Liver (tissue), 3 donors: ENCODE measurements at regions not wholly inside any gene's neighbourhood (a gene's known extent, or its start where the extent isn't known, plus 50 kb on each side); places are given as distances from the start of the nearest gene placed in this dataset.

Experiments used
- ATF3 ChIP-seq: IDR thresholded peaks from 2 replicates; pipeline ENCODE4 v1.6.1; 2016; ENCODE audit warnings: antibody characterized with exemption
- CTCF ChIP-seq: fragments of 150-350 bp; IDR thresholded peaks from 2 replicates; pipeline ENCODE4 v1.5.1; 2017; ENCODE audit warnings: improper control_type of control experiment, low read depth, low read length; ENCODE audit not compliant: missing input control
- GABPA ChIP-seq, 2 donors: IDR thresholded peaks in 1 of 2; conservative IDR thresholded peaks in 1 of 2; 2 replicates each; pipeline ENCODE4 v1.6.1; 2016; ENCODE audit warnings: antibody characterized with exemption in 2 of 2, mild to moderate bottlenecking in 1 of 2, moderate library complexity in 1 of 2
- RAD21 ChIP-seq, 2 donors: IDR thresholded peaks; 2 replicates each; pipeline ENCODE4 v1.6.1; 2016; ENCODE audit warnings: antibody characterized with exemption in 2 of 2, mild to moderate bottlenecking in 2 of 2
- RXRA ChIP-seq, 2 donors: IDR thresholded peaks; 2 replicates each; pipeline ENCODE4 v1.6.1; 2017 to 2018; ENCODE audit warnings: antibody characterized with exemption in 2 of 2, mild to moderate bottlenecking in 1 of 2
- SP1 ChIP-seq: IDR thresholded peaks from 2 replicates; pipeline ENCODE4 v1.6.1; 2018; ENCODE audit warnings: antibody characterized with exemption, mild to moderate bottlenecking
- TAF1 ChIP-seq: conservative IDR thresholded peaks from 2 replicates; pipeline ENCODE4 v1.6.1; 2016; ENCODE audit warnings: antibody characterized with exemption, mild to moderate bottlenecking
- YY1 ChIP-seq: IDR thresholded peaks from 2 replicates; pipeline ENCODE4 v1.6.1; 2016; ENCODE audit warnings: antibody characterized with exemption, mild to moderate bottlenecking
- TF ChIP-seq, protein P1 (sequence below): IDR thresholded peaks from 2 replicates; pipeline ENCODE4 v1.6.1; 2016; ENCODE audit warnings: antibody characterized with exemption
- TF ChIP-seq, protein P2 (sequence below): IDR thresholded peaks from 2 replicates; pipeline ENCODE4 v1.6.1; 2016; ENCODE audit warnings: antibody characterized with exemption, mild to moderate bottlenecking
- donor health status: healthy.
- donor health status: healthy.

DNA sequence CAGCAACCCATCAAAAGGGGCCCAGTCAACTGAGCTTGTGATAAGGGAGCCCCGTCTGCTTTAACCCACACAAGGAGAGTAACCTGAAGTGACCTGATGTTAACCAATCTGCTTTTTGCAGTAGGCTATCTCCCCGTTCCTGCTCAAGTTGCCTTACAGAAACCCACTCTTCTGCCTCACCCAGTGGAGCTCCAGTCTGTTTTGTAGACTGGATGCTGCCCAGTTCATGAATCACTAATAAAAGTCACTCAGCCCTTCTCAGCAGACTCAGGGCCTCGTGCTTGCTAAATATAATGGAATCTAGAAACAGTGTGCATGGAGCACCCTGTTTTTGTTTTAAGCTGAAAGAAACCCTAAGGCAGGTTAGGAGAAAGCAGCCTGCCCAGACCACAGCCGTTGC lies 312.3 kb downstream of the FBXW7 start:
- TF ChIP-seq YY1, result no peak
- no peak for TF ChIP-seq CTCF
- TF ChIP-seq GABPA (IDR thresholded peaks at IDR 0.05 in 1 of 2, conservative IDR thresholded peaks at IDR 0.05 in 1 of 2), result no peak
- TF ChIP-seq RXRA (IDR thresholded peaks at IDR 0.05), result no peak
- TF ChIP-seq TAF1, result no peak
- no peak for TF ChIP-seq RAD21 (IDR thresholded peaks at IDR 0.05)
- TF ChIP-seq, protein P1, sequence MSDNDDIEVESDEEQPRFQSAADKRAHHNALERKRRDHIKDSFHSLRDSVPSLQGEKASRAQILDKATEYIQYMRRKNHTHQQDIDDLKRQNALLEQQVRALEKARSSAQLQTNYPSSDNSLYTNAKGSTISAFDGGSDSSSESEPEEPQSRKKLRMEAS, result no peak
- TF ChIP-seq ATF3, result no peak
- TF ChIP-seq, protein P2, sequence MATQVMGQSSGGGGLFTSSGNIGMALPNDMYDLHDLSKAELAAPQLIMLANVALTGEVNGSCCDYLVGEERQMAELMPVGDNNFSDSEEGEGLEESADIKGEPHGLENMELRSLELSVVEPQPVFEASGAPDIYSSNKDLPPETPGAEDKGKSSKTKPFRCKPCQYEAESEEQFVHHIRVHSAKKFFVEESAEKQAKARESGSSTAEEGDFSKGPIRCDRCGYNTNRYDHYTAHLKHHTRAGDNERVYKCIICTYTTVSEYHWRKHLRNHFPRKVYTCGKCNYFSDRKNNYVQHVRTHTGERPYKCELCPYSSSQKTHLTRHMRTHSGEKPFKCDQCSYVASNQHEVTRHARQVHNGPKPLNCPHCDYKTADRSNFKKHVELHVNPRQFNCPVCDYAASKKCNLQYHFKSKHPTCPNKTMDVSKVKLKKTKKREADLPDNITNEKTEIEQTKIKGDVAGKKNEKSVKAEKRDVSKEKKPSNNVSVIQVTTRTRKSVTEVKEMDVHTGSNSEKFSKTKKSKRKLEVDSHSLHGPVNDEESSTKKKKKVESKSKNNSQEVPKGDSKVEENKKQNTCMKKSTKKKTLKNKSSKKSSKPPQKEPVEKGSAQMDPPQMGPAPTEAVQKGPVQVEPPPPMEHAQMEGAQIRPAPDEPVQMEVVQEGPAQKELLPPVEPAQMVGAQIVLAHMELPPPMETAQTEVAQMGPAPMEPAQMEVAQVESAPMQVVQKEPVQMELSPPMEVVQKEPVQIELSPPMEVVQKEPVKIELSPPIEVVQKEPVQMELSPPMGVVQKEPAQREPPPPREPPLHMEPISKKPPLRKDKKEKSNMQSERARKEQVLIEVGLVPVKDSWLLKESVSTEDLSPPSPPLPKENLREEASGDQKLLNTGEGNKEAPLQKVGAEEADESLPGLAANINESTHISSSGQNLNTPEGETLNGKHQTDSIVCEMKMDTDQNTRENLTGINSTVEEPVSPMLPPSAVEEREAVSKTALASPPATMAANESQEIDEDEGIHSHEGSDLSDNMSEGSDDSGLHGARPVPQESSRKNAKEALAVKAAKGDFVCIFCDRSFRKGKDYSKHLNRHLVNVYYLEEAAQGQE, result no peak
- TF ChIP-seq SP1, result no peak
